HG03196 (cell line): ENCODE measurements at regions not wholly inside any gene's neighbourhood (a gene's known extent, or its start where the extent isn't known, plus 50 kb on each side); places are given as distances from the start of the nearest gene placed in this dataset.

Source experiments
- ATAC-seq: cut with Tn5 transposase; IDR thresholded peaks from one replicate; pipeline ENCODE4 v1.9.1; 2021; ENCODE audit not compliant: unreplicated experiment

- no peak for ATAC-seq
Observed at GRCh38 chr15:38042707-38043445, 108.4 kb downstream of the TMCO5A start.

- no peak for ATAC-seq
Observed at GRCh38 chr15:38046257-38047051, 112.0 kb downstream of the TMCO5A start.

GRCh38 chr15:38048001-38048455 lies 113.6 kb downstream of the TMCO5A start:
- ATAC-seq: peak; percentile 69

- ATAC-seq: no peak
Observed at GRCh38 chr15:38049891-38050290, 115.5 kb downstream of the TMCO5A start.

- no peak for ATAC-seq
Observed at GRCh38 chr15:38050529-38051448, 116.3 kb downstream of the TMCO5A start.

GRCh38 chr15:38053205-38053604 lies 118.8 kb downstream of the TMCO5A start:
- no peak for ATAC-seq

- ATAC-seq: no peak
Observed at GRCh38 chr15:38053776-38054175, 119.3 kb downstream of the TMCO5A start.

GRCh38 chr15:38054488-38054887 lies 120.0 kb downstream of the TMCO5A start:
- no peak for ATAC-seq

- ATAC-seq: no peak
Observed at GRCh38 chr15:38058596-38059075, 124.2 kb downstream of the TMCO5A start.

- no peak for ATAC-seq
Observed at GRCh38 chr15:38059665-38060064, 125.2 kb downstream of the TMCO5A start.

GRCh38 chr15:38061856-38062649 lies 127.6 kb downstream of the TMCO5A start:
- ATAC-seq: no peak

- ATAC-seq: no peak
Observed at GRCh38 chr15:38062696-38063095, 128.3 kb downstream of the TMCO5A start.

- no peak for ATAC-seq
Observed at GRCh38 chr15:38065721-38066345, 131.4 kb downstream of the TMCO5A start.

- ATAC-seq: no peak
Observed at GRCh38 chr15:38066612-38067011, 132.2 kb downstream of the TMCO5A start.

- peak; percentile 79 for ATAC-seq
Observed at GRCh38 chr15:38068626-38069391, 134.4 kb downstream of the TMCO5A start.

- ATAC-seq: no peak
Observed at GRCh38 chr15:38069511-38070011, 135.1 kb downstream of the TMCO5A start.

- no peak for ATAC-seq
Observed at GRCh38 chr15:38070778-38071177, 136.3 kb downstream of the TMCO5A start.

GRCh38 chr15:38071211-38071972 lies 137.0 kb downstream of the TMCO5A start:
- no peak for ATAC-seq
